ENCODE measurements at regions not wholly inside any gene's neighbourhood (a gene's known extent, or its start where the extent isn't known, plus 50 kb on each side); places are given as distances from the start of the nearest gene placed in this dataset.
"Not testable (repeated sequence)": the region's sequence is repeated elsewhere in the genome, so short reads cannot be mapped to it uniquely, and the experiment has no call there.

- no peak overlapping the region for H3K27ac ChIP-seq
- TF ChIP-seq, protein P1, sequence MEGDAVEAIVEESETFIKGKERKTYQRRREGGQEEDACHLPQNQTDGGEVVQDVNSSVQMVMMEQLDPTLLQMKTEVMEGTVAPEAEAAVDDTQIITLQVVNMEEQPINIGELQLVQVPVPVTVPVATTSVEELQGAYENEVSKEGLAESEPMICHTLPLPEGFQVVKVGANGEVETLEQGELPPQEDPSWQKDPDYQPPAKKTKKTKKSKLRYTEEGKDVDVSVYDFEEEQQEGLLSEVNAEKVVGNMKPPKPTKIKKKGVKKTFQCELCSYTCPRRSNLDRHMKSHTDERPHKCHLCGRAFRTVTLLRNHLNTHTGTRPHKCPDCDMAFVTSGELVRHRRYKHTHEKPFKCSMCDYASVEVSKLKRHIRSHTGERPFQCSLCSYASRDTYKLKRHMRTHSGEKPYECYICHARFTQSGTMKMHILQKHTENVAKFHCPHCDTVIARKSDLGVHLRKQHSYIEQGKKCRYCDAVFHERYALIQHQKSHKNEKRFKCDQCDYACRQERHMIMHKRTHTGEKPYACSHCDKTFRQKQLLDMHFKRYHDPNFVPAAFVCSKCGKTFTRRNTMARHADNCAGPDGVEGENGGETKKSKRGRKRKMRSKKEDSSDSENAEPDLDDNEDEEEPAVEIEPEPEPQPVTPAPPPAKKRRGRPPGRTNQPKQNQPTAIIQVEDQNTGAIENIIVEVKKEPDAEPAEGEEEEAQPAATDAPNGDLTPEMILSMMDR (conservative IDR thresholded peaks at IDR 0.05), result no peak
These were observed 63.9 kb upstream of the MCHR2 start for GRCh38 chr6:100057941-100058340.

- TF ChIP-seq, protein P1 (conservative IDR thresholded peaks at IDR 0.05), result no peak
- H3K27ac ChIP-seq, result no peak overlapping the region
These were observed 56.5 kb upstream of the MCHR2 start for GRCh38 chr6:100050550-100050949.

GRCh38 chr6:100043961-100044360 lies 49.9 kb upstream of the MCHR2 start:
- H3K27ac ChIP-seq, result not testable (repeated sequence)

Data from VCaP (cell line).